ENCODE measurements at regions not wholly inside any gene's neighbourhood (a gene's known extent, or its start where the extent isn't known, plus 50 kb on each side); places are given as distances from the start of the nearest gene placed in this dataset.

GRCh38 chr1:17994046-17994445 is 113.6 kb upstream of the IGSF21 start:
- intact Hi-C loops (cut with micrococcal nuclease; ENCODE audit: unreplicated experiment) = no loop called here
- peaks cover 8% of the 10 kb centered on the region for H3K27me3 Mint-ChIP-seq (ENCODE audit: insufficient read depth, unreplicated experiment)

GRCh38 chr1:17995480-17995879 is 112.1 kb upstream of the IGSF21 start:
- Histone ChIP-seq H3K27me3 (replicated peaks; ENCODE audit: control insufficient read depth, insufficient read depth, low read length) (no peaks in the 10 kb centered on the region), H3K4me3 (ENCODE audit: low read depth, low read length) (no peak overlapping the region), H3K36me3 (ENCODE audit: control insufficient read depth, insufficient read depth, low read length) (no peaks in the 10 kb centered on the region), H3K4me1 (no peaks in the 10 kb centered on the region), H3K9me3 (no peaks in the 10 kb centered on the region)
- intact Hi-C loops (cut with micrococcal nuclease; ENCODE audit: unreplicated experiment) = loop anchor here (5.0 kb wide), 1 partner anchor 73 kb away; no protein-coding TSS in a partner anchor
- Mint-ChIP-seq H3K4me3 (ENCODE audit: unreplicated experiment) (no peak overlapping the region), H3K36me3 (ENCODE audit: insufficient read depth, unreplicated experiment) (no peaks in the 10 kb centered on the region), H3K4me1 (ENCODE audit: low read depth, unreplicated experiment) (no peaks in the 10 kb centered on the region), H3K9me3 (ENCODE audit: unreplicated experiment) (no peaks in the 10 kb centered on the region), H3K27ac (ENCODE audit: unreplicated experiment) (no peak overlapping the region), H3K27me3 (ENCODE audit: insufficient read depth, unreplicated experiment) (peaks cover 8% of the 10 kb centered on the region)
- ChIA-PET POLR2A (no interaction called here), CTCF (no interaction called here)
- no peak for DNase-seq
- no peak for TF ChIP-seq CTCF (IDR thresholded peaks at IDR 0.05; ENCODE audit: insufficient read depth in 1 of 2, low read depth in 1 of 2, low read length in 1 of 2, severe bottlenecking in 1 of 2, unreplicated experiment in 1 of 2)
- BruUV-seq (replicated peaks) = no TSS peak

More at GRCh38 chr1:17994046-17994445, 113.6 kb upstream of the IGSF21 start:
- POLR2A ChIA-PET = interaction anchor here (0.6 kb wide), 1 partner anchor 555 kb away, joined by 7 read pairs; no protein-coding TSS in a partner anchor
- H3K4me3 ChIP-seq (ENCODE audit: low read depth, low read length) = no peak overlapping the region
- BruUV-seq (replicated peaks) = no TSS peak
- no peaks in the 10 kb centered on the region for H3K9me3 ChIP-seq
- no peak for DNase-seq
- no peaks in the 10 kb centered on the region for H3K4me1 ChIP-seq
- no peaks in the 10 kb centered on the region for H3K36me3 ChIP-seq (ENCODE audit: control insufficient read depth, insufficient read depth, low read length)
- no peaks in the 10 kb centered on the region for H3K4me1 Mint-ChIP-seq (ENCODE audit: low read depth, unreplicated experiment)
- CTCF ChIA-PET = no interaction called here
- H3K36me3 Mint-ChIP-seq (ENCODE audit: insufficient read depth, unreplicated experiment) = no peaks in the 10 kb centered on the region
- no peak overlapping the region for H3K4me3 Mint-ChIP-seq (ENCODE audit: unreplicated experiment)
- no peaks in the 10 kb centered on the region for H3K27me3 ChIP-seq (replicated peaks; ENCODE audit: control insufficient read depth, insufficient read depth, low read length)
- TF ChIP-seq CTCF (IDR thresholded peaks at IDR 0.05; ENCODE audit: insufficient read depth in 1 of 2, low read depth in 1 of 2, low read length in 1 of 2, severe bottlenecking in 1 of 2, unreplicated experiment in 1 of 2) = no peak
- no peak overlapping the region for H3K27ac Mint-ChIP-seq (ENCODE audit: unreplicated experiment)
- no peaks in the 10 kb centered on the region for H3K9me3 Mint-ChIP-seq (ENCODE audit: unreplicated experiment)

GRCh38 chr1:17998889-17999288 is 108.7 kb upstream of the IGSF21 start:
- H3K36me3 Mint-ChIP-seq (ENCODE audit: insufficient read depth, unreplicated experiment) = no peaks in the 10 kb centered on the region
- H3K4me3 Mint-ChIP-seq (ENCODE audit: unreplicated experiment) = no peak overlapping the region
- H3K4me3 ChIP-seq (ENCODE audit: low read depth, low read length) = no peak overlapping the region
- peaks cover 15% of the 10 kb centered on the region for H3K27me3 Mint-ChIP-seq (ENCODE audit: insufficient read depth, unreplicated experiment)
- H3K27ac Mint-ChIP-seq (ENCODE audit: unreplicated experiment) = no peak overlapping the region
- no peaks in the 10 kb centered on the region for H3K9me3 ChIP-seq
- H3K36me3 ChIP-seq (ENCODE audit: control insufficient read depth, insufficient read depth, low read length) = no peaks in the 10 kb centered on the region
- POLR2A ChIA-PET = no interaction called here
- H3K9me3 Mint-ChIP-seq (ENCODE audit: unreplicated experiment) = no peaks in the 10 kb centered on the region
- H3K27me3 ChIP-seq (replicated peaks; ENCODE audit: control insufficient read depth, insufficient read depth, low read length) = no peaks in the 10 kb centered on the region
- no peaks in the 10 kb centered on the region for H3K4me1 ChIP-seq
- TF ChIP-seq CTCF (IDR thresholded peaks at IDR 0.05; ENCODE audit: insufficient read depth in 1 of 2, low read depth in 1 of 2, low read length in 1 of 2, severe bottlenecking in 1 of 2, unreplicated experiment in 1 of 2) = peak in 1 of 2 experiments; percentile 39
- intact Hi-C loops (cut with micrococcal nuclease; ENCODE audit: unreplicated experiment) = loop anchor here (5.0 kb wide), 1 partner anchor 77 kb away; no protein-coding TSS in a partner anchor
- peak in 1 of 2 experiments; percentile 15 for DNase-seq
- no peaks in the 10 kb centered on the region for H3K4me1 Mint-ChIP-seq (ENCODE audit: low read depth, unreplicated experiment)
- CTCF ChIA-PET = no interaction called here
- no TSS peak for BruUV-seq (replicated peaks)

Data from Caco-2 (cell line).